ENCODE measurements at regions not wholly inside any gene's neighbourhood (a gene's known extent, or its start where the extent isn't known, plus 50 kb on each side); places are given as distances from the start of the nearest gene placed in this dataset.

DNA sequence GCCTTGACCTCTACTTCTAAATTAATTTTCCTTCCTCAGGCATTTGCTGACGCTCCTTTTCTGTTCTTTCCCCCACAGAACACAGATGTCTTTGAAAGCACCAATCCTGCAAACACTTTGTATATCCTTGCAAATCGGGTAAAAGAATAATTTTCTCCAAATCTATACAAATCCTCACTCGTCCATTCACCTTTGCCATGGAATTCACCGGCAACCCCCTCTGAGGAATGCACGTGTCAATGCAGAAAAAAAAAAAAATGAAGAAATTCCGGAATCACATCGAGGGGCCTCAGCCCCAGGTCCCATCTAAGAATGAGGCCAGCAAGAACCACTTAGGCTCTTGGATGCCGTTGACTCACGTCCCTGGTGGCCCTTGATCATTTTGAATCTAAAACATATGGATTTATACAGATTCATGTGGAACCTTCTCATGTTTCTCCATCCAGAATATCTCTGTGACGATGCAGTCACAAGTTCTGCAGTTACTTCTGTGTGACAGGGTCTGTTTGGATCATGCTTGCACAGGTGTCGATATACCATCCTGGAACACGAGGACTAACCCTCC is 136.9 kb downstream of the RBFOX3 start:
- DNase-seq (ENCODE audit: low read depth in 1 of 2, low spot score in 1 of 2) = no peak

DNA sequence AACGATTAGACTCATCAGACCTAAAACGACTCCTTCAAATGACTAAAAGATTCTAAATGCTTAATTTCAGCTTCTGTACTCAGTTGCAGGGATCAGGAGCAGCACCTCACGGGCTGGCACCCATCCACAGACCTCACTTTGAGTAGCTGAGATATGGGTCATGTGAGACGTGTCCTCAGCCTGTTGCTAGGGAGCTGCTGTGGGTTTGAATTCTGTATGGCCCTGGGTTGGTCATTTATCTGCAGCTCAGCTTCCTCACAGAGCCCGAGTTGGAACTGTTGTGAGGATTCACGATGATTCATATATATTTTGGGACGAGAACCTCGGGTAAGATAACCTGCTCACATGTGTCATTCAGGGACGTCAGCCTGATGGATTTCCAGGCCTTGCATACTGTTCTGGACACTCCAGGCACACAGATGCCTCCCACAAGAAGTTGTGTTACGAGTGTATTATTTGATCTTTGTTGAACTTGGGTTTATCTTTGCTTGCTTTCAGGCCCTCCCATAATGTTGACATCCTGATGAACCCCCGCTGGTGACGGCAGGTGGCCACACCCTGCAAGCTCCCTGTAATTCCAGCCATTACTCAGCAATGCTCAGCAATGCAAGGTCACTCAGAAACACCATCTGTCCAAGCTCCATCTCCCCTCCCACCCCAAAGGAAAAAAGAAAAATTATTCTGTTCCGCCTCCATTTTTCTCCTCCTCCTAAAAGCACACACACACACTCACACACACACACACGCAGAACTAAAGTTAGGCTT is 137.6 kb downstream of the RBFOX3 start:
- no peak for DNase-seq (ENCODE audit: low read depth in 1 of 2, low spot score in 1 of 2)

DNA sequence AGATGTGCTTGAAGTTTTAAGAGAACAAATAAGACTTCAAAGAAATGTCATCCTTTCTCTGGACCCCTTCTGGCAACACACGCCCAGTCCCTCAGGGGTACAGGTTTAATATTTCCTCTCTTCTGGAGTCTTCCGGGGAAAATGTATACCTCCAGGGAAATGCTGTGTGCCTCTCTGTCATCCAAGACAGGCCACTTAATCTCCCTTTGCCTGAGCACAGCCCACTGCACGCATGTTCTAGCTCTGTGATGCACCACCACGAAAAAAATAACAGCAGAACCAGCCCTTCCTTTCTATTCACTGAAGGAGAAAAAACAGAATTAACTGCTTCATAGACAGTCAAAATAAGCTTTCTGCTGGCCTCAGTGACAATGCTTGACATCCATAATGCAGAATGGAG is 140.1 kb downstream of the RBFOX3 start:
- DNase-seq (ENCODE audit: low read depth in 1 of 2, low spot score in 1 of 2) = no peak

DNA sequence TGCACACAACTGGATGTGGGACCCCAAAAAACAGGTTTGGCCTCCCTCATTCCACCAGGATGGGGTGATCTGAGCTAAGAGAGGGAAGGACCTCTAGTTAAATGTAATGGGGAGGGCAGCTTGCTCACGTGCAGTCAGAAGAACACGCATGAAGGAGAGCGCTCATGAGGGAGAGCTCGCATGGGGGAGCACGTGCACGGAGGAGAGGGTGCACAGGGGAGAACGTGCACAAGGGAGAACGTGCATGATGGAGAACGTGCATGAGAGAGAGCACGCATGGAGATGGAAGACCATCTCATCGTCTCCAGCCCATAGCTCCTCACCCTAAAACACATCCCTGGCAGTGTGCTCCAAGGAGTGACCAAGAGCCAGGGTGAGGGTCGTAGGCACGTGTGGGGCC is 141.2 kb downstream of the RBFOX3 start:
- DNase-seq (ENCODE audit: low read depth in 1 of 2, low spot score in 1 of 2) = no peak

DNA sequence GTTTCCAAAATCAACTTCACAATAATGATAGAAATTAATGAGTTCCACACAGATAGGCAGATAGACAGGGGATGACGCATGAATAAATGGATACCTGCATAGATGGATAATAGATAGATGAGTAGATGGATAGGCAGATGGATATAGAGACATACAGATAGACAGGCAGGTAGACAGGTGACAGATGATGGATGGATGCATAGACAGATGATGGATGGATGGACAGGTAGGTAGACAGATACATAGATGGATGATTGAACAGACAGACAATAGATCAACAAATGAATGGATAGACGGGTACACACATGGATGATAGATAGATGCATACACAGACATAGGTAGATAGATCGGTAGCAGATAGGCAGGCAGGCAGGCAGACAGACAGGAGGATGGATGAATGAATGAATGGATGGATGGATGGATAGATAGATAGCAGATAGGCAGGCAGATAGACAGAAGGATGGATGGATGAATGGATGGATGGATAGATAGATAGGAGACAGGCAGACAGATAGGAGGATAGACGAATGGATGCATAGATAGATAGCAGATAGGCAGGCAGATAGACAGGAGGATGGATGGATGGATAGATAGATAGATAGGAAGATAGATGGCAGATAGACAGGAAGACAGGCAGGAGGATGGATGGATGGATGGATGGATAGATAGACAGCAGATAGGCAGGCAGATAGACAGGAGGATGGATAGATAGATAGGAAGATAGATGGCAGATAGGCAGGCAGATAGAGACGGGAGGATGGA is 142.5 kb downstream of the RBFOX3 start:
- DNase-seq (ENCODE audit: low read depth in 1 of 2, low spot score in 1 of 2) = no peak

- no peak for DNase-seq (ENCODE audit: low read depth in 1 of 2, low spot score in 1 of 2)
Observed at GRCh38 chr17:79466562-79467350, 144.1 kb downstream of the RBFOX3 start.

- DNase-seq (ENCODE audit: low read depth in 1 of 2, low spot score in 1 of 2) = no peak
Observed at GRCh38 chr17:79465681-79466025, 145.2 kb downstream of the RBFOX3 start.

DNA sequence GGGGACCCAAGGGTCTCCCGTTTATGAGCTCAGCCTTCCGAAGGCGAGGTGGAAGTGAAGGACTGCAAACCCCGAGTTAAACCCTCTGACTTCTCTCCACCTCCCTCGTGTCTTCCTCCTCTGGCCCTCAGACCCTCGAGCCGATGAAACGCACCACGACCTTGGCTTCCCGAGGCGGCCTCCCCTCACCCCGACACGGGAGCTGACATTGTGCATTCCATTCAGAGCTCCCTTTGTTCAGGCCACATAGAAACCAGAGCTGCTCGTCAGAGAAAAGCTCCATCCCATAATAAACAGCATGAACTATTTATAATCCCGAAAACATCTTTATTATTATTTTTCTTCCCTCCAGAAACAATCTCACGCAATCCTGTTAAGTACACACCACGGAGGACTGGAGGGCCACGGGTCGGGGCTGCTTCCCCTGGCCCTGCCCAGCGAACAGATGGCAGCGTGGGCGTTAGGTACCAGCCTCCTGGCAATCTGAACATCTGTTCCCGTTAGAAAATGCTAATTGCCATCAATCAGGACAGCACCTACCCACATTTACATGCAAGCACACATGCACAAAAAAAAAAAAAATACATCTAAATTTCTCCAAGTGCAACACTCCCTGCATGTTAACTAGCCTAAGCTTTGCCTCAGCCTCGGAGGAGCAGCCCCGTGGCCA is 145.7 kb downstream of the RBFOX3 start:
- no peak for DNase-seq (ENCODE audit: low read depth in 1 of 2, low spot score in 1 of 2)

DNA sequence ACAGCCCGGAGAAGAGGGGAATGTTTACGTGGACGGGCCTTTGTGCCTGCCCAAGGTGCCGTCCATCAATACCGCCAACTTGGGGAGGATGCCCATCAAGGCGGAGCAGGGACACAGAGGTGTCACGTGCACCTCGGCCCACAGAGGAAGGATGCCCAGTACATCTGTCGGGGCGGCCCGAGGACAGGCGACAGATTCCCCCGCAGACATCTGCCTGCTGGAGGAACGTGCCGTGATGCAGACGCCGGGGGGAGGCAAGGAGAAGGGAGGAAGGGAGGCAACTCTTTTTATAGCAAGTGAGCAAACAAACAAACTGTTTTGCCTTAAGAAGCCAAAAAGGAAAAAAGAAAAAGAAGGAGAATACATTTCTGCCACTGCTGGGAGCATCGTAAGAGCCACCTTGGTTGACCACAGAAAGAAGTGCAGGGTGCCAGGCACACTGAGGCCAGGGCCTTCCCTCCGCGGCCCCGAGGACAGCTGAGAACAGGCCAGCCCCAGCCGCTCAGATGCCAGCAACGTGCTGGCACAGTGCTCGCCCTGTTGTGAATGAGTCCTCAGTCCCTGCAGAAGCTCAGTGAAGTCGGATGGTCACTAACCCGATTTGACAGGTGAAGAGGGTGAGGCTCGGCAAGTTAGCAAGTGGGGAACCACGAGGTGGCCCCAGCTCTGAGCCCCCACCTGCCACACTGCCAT is 146.4 kb downstream of the RBFOX3 start:
- no peak for DNase-seq (ENCODE audit: low read depth in 1 of 2, low spot score in 1 of 2)

DNA sequence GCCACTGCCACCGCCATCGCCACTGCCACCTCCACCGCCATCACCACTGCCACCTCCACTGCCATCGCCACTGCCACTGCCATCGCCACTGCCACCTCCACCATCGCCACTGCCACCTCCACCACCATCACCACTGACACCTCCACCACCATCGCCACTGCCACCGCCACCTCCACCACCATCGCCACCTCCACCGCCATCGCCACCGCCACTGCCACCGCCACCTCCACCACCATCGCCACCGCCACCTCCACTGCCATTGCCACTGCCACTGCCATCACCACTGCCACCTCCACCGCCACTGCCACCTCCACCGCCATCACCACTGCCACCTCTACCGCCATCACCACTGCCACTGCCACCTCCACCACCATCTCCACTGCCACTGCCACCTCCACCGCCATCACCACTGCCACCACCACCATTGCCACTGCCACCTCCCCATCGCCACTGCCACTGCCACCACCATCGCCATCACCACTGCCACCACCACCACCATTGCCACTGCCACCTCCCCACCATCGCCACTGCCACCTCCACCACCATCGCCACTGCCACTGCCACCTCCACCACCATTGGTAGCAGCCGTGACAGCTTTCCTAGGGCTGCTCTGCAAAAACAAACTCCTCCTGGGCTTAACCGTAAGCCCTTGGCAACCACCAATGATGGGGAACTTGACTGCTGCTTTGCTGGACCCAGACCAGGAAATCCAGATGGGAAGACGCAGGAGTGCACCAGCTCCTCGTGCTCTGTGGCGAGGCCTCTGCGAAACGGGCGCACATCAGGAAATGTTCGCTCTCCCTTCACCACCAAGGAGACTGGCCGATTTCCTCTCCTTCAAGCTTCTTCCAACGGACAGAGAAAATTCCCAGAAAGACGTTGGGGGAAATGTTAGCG is 147.2 kb downstream of the RBFOX3 start:
- DNase-seq (ENCODE audit: low read depth in 1 of 2, low spot score in 1 of 2) = no peak

- no peak for DNase-seq (ENCODE audit: low read depth in 1 of 2, low spot score in 1 of 2)
Observed at GRCh38 chr17:79461041-79461440, 149.8 kb downstream of the RBFOX3 start.

DNA sequence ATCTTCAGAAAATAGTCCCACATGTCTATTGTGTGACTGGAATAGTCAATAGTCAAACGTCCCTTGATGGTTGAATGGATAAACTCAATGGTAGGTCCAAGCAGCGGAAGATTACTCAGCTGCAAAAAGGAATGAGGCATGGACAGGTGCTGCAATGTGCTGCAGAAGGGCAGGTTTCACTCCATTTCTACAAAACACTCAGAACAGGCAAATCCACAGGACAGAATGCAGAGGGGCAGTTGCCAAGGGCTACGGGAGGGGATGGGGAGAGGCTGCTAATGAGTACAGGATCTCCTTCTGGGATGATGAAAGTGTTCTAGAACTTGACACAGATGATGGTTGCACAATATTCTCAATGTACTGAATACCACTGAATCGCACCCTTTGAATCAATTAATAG is 151.0 kb downstream of the RBFOX3 start:
- no peak for DNase-seq (ENCODE audit: low read depth in 1 of 2, low spot score in 1 of 2)

GRCh38 chr17:79459003-79459655 is 151.7 kb downstream of the RBFOX3 start:
- DNase-seq (ENCODE audit: low read depth in 1 of 2, low spot score in 1 of 2) = no peak

DNA sequence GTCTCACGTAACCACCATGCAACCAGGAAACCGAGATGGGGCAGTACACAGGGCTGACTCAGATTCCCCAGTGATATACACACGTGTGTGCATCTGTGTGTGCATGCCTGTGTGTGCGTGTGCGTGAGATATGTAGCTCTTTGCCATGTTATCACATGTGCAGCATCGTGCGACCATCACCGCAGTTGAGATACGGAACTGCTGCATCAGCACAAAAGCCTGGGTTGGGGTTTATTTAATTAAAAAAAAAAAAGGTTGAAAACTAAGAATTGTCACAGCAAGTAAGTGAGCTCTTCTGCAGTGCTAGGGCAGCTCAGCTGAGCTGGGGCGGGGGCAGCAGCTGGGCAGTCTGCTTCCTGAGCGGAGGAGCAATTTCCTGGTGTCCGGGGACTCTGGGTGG is 152.5 kb downstream of the RBFOX3 start:
- no peak for DNase-seq (ENCODE audit: low read depth in 1 of 2, low spot score in 1 of 2)

DNA sequence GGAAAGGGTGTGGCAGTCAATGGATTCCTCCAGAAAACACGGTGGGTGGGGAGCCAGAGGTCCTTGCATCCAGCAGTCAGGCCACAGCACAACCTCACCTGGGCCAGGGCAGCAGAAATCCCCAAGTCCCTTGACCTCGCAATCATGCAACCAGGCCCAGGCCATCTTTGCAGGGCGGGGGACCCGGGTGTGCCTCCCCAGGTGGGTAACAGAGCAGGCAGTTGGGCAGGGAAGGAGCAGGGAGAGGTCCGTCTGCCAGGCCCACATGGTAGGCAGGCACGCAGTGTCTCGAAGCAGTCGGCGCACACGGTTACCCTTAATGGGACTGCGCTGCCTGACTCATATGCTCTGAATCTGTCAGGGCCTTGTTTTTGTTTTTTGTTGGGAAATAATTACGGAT is 153.0 kb downstream of the RBFOX3 start:
- no peak for DNase-seq (ENCODE audit: low read depth in 1 of 2, low spot score in 1 of 2)

DNA sequence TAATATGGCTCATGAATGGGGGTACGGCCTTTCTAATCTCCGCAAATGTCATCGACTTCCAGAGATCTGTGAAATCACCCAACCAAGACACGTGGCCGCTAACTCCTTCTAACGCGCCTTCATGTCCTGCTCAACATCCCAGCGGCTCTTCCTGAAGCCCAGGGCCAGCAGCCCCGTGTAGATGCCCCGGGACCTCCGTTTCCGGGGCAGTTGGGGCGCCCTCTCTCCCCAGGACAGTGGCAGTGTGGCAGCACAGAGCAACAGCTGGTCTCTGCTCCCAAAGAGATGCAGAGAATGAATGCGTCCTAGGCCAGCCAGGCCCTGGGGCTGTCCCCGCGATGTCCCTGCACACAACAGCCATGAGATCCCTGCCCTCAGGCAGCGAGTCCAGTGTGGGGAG is 153.5 kb downstream of the RBFOX3 start:
- DNase-seq (ENCODE audit: low read depth in 1 of 2, low spot score in 1 of 2) = no peak

DNA sequence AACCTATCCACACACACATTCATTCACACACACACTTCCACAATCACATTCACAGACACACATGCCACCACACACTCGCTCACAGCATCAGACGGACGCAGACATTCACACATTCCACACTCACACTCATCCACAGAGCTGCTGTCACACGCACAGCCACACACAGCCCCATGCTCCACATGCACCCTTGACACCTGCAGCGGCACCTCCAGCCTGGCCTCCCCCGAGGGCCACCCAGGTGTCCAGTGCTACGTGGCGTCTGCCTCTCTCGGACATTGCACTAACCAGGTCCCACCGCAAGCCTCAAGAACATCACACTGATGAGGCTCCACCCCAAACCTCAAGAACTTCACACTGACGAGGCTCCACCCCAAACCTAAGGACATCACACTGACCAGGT is 155.2 kb downstream of the RBFOX3 start:
- DNase-seq (ENCODE audit: low read depth in 1 of 2, low spot score in 1 of 2) = no peak

GRCh38 chr17:79454826-79455225 is 156.0 kb downstream of the RBFOX3 start:
- no peak for DNase-seq (ENCODE audit: low read depth in 1 of 2, low spot score in 1 of 2)

DNA sequence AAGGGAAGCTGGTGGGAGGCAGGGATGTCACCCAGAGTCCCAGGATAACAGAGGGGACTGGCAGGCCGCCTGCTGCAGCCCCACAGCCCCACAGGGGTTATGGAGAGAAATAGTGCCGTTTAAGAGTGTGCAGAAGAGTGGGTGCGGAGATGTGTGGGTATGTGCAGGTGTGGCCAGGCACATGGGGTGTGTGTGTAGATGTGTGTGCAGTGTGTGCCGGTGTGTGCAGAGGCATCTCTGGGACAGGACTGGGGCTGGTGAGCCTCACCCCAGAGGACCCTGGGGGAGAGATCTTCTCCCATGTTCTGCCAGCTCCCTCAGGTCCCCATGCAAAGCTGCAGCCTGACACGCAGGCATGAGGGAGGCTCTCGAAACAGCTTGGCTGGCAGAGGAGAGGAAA is 157.4 kb downstream of the RBFOX3 start:
- DNase-seq (ENCODE audit: low read depth in 1 of 2, low spot score in 1 of 2) = no peak

Data from activated CD4-positive, alpha-beta T cell treated with anti-CD3 and anti-CD28 coated beads, Interleukin-2, amount 50 U/mL, for 24 hours (primary cell).